IMR-90 (cell line): ENCODE measurements at regions not wholly inside any gene's neighbourhood (a gene's known extent, or its start where the extent isn't known, plus 50 kb on each side); places are given as distances from the start of the nearest gene placed in this dataset.

Experiments used
- ATAC-seq: fragments of 200-7000 bp; cut with Tn5 transposase; 2 replicates; pipeline ENCODE4 v1.9.1; 2020; ENCODE audit warnings: low read depth, mild to moderate bottlenecking, moderate library complexity
- BruUV-seq: library from RNA; stranded (reverse); fragments of 400-500 nt; replicated peaks from 2 replicates; lab custom pipeline; 2021; lab: Mats Ljungman, UMichigan
- CTCF ChIA-PET: fragments of 300-600 bp; formaldehyde crosslinking; extraction: SDS; loops from one replicate; lab custom pipeline; 2021; ENCODE audit warnings: antibody characterized with exemption; lab: Yijun Ruan, JAX
- POLR2A ChIA-PET: fragments of 300-600 bp; sonication (Branson Sonifier 250); formaldehyde crosslinking; loops from one replicate; lab custom pipeline; 2022; ENCODE audit warnings: antibody characterized with exemption; ENCODE audit not compliant: unreplicated experiment; lab: Charles Lee
- DNase-seq: peaks from one replicate; pipeline ENCODE4 v3.0.0; 2013
- H2AFZ ChIP-seq: replicated peaks from 2 replicates; pipeline ENCODE3; 2013; ENCODE audit warnings: low read length, mild to moderate bottlenecking; ENCODE audit not compliant: poor library complexity
- H2AK5ac ChIP-seq: 2 replicates; pipeline ENCODE4 v1.6.1; 2013; ENCODE audit warnings: low read depth, low read length, inconsistent platforms
- H2AK9ac ChIP-seq: replicated peaks from 2 replicates; pipeline ENCODE3; 2013; ENCODE audit warnings: mild to moderate bottlenecking, low read depth, low read length, moderate library complexity; ENCODE audit not compliant: poor library complexity
- H2BK120ac ChIP-seq: 2 replicates; pipeline ENCODE4 v1.6.1; 2013; ENCODE audit warnings: low read depth, low read length, inconsistent platforms
- H2BK15ac ChIP-seq: 3 replicates; pipeline ENCODE4 v1.6.1; 2013; ENCODE audit warnings: low read depth, low read length, inconsistent platforms
- H2BK20ac ChIP-seq: 2 replicates; pipeline ENCODE4 v1.6.1; 2013; ENCODE audit warnings: low read depth, mild to moderate bottlenecking, inconsistent platforms, low read length, moderate library complexity
- H2BK5ac ChIP-seq: 2 replicates; pipeline ENCODE4 v1.6.1; 2013; ENCODE audit warnings: mild to moderate bottlenecking, low read depth, low read length, inconsistent platforms; ENCODE audit not compliant: poor library complexity, severe bottlenecking
- H3K14ac ChIP-seq: replicated peaks from 2 replicates; pipeline ENCODE4 v1.6.1; 2013; ENCODE audit warnings: low read depth, low read length, inconsistent platforms
- H3K18ac ChIP-seq: 2 replicates; pipeline ENCODE4 v1.6.1; 2013; ENCODE audit warnings: low read depth, low read length, control low read depth
- H3K23ac ChIP-seq: 2 replicates; pipeline ENCODE4 v1.6.1; 2013; ENCODE audit warnings: low read depth, low read length, inconsistent platforms
- H3K27ac ChIP-seq: 2 replicates; pipeline ENCODE4 v1.5.1; 2013; ENCODE audit warnings: mild to moderate bottlenecking, control low read depth, low read length; ENCODE audit not compliant: insufficient read depth
- H3K27me3 ChIP-seq: 2 replicates; pipeline ENCODE4 v1.6.1; 2013; ENCODE audit warnings: low read length; ENCODE audit not compliant: control insufficient read depth, insufficient read depth
- H3K36me3 ChIP-seq: 2 replicates; pipeline ENCODE4 v1.6.1; 2013; ENCODE audit warnings: low read length, mixed read lengths; ENCODE audit not compliant: control insufficient read depth, insufficient read depth
- H3K4ac ChIP-seq: 2 replicates; pipeline ENCODE4 v1.6.1; 2013; ENCODE audit warnings: low read depth, low read length, inconsistent platforms
- H3K4me1 ChIP-seq: 2 replicates; pipeline ENCODE4 v1.6.1; 2013; ENCODE audit warnings: low read length, mixed read lengths; ENCODE audit not compliant: control insufficient read depth, insufficient read depth
- H3K4me2 ChIP-seq: 2 replicates; pipeline ENCODE4 v1.6.1; 2013; ENCODE audit warnings: low read depth, mild to moderate bottlenecking, control low read depth, low read length, moderate library complexity
- H3K4me3 ChIP-seq: 2 replicates; pipeline ENCODE4 v1.5.1; 2013; ENCODE audit warnings: low read depth, mild to moderate bottlenecking, control low read depth, low read length, moderate library complexity; ENCODE audit not compliant: insufficient read depth
- H3K56ac ChIP-seq: 2 replicates; pipeline ENCODE4 v1.6.1; 2013; ENCODE audit warnings: low read length, inconsistent platforms; ENCODE audit not compliant: insufficient read depth; ENCODE audit errors: extremely low read depth
- H3K79me1 ChIP-seq, 2 experiments: 2 replicates each; pipeline ENCODE4 v1.6.1; 2013; ENCODE audit warnings: low read length in 2 of 2, inconsistent platforms in 1 of 2, low read depth in 1 of 2
- H3K9ac ChIP-seq: 2 replicates; pipeline ENCODE4 v1.6.1; 2013; ENCODE audit warnings: low read depth, low read length, control low read depth
- H3K9me1 ChIP-seq: 2 replicates; pipeline ENCODE4 v1.6.1; 2013; ENCODE audit warnings: low read length, inconsistent platforms; ENCODE audit not compliant: insufficient read depth
- H3K9me3 ChIP-seq: 2 replicates; pipeline ENCODE4 v1.6.1; 2013; ENCODE audit warnings: low read length; ENCODE audit not compliant: control insufficient read depth, insufficient read depth
- H4K20me1 ChIP-seq: 2 replicates; pipeline ENCODE4 v1.6.1; 2013; ENCODE audit warnings: low read length, inconsistent platforms; ENCODE audit not compliant: insufficient read depth
- H4K5ac ChIP-seq: 2 replicates; pipeline ENCODE4 v1.6.1; 2013; ENCODE audit warnings: mild to moderate bottlenecking, low read depth, low read length, control low read depth
- H4K8ac ChIP-seq, 2 experiments: 2 replicates each; pipeline ENCODE4 v1.6.1; 2013; ENCODE audit warnings: low read depth in 2 of 2, low read length in 2 of 2, control low read depth in 1 of 2, inconsistent platforms in 1 of 2
- H4K91ac ChIP-seq: 2 replicates; pipeline ENCODE4 v1.6.1; 2013; ENCODE audit warnings: low read depth, low read length, inconsistent platforms; ENCODE audit not compliant: insufficient read depth
- CEBPB ChIP-seq: IDR thresholded peaks from 2 replicates; pipeline ENCODE4 v1.6.1; 2012; ENCODE audit warnings: low read depth, low read length, improper control_type of control experiment
- FOS ChIP-seq: fragments of 150-350 bp; IDR thresholded peaks from 2 replicates; pipeline ENCODE4 v1.6.1; 2016; ENCODE audit warnings: low read depth, low read length
- WGBS, 2 experiments: methylation state at CpG; one replicate each; pipeline versions ENCODE4 v1.1.5 to v1.1.7; 2013; ENCODE audit warnings: missing lambda C conversion rate in 2 of 2; ENCODE audit not compliant: insufficient read length in 1 of 2; ENCODE audit errors: extremely low coverage in 2 of 2; 5-methylcytosine and 5-hydroxymethylcytosine counted together
- dilution Hi-C: fragments of 300-500 bp; cut with HindIII; formaldehyde crosslinking; loops from one replicate; pipeline ENCODE4 v1.14.3; 2018; ENCODE audit warnings: low sequenced_read_pairs; ENCODE audit not compliant: unreplicated experiment
- in situ Hi-C: fragments of 300-500 bp; cut with MboI; formaldehyde crosslinking; loops from 3 replicates; pipeline ENCODE4 v1.14.3; 2019; ENCODE audit warnings: low sequenced_read_pairs, inconsistent platforms, mixed read lengths
- intact Hi-C: fragments of 100-400 bp; cut with micrococcal nuclease; formaldehyde crosslinking; loops from 2 replicates; pipeline ENCODE4 v1.10.0; 2022

GRCh38 chr9:118100529-118101419 lies 396.6 kb downstream of the TLR4 start:
- intact Hi-C loops, result no loop called here
- no peak overlapping the region for H4K8ac ChIP-seq

More at GRCh38 chr9:118100529-118101419, 396.6 kb downstream of the TLR4 start:
- H3K36me3 ChIP-seq, result no peaks in the 10 kb centered on the region
- dilution Hi-C loops, result no loop called here
- no peak overlapping the region for H3K4me3 ChIP-seq
- H2BK120ac ChIP-seq, result no peak overlapping the region
- TF ChIP-seq CEBPB (peak; percentile 30; the same call in 1 of the 2 replicates), FOS (no peak)
- ChIA-PET POLR2A (no interaction called here), CTCF (no interaction called here)
- H3K79me1 ChIP-seq, result no peaks in the 10 kb centered on the region
- no peaks in the 10 kb centered on the region for H3K4me1 ChIP-seq
- no peak overlapping the region for H3K4ac ChIP-seq
- no CpG with 5 or more reads among the region's 3 CpGs for WGBS, 2 experiments
- no peak overlapping the region for H3K23ac ChIP-seq
- ATAC-seq (no peak), DNase-seq (no peak)
- H4K20me1 ChIP-seq, result no peaks in the 10 kb centered on the region
- no peak overlapping the region for H3K4me2 ChIP-seq
- H2AK5ac ChIP-seq, result no peak overlapping the region
- H3K9me3 ChIP-seq, result peaks cover 5% of the 10 kb centered on the region; the same call in 1 of the 2 replicates
- BruUV-seq, result no TSS peak
- H3K9ac ChIP-seq, result no peak overlapping the region
- no peaks in the 10 kb centered on the region for H3K27me3 ChIP-seq
- H2AFZ ChIP-seq, result no peak overlapping the region
- no peak overlapping the region for H3K56ac ChIP-seq
- in situ Hi-C loops, result no loop called here
- no peak overlapping the region for H2BK5ac ChIP-seq
- H3K27ac ChIP-seq, result no peak overlapping the region
- no peak overlapping the region for H2BK20ac ChIP-seq
- H4K5ac ChIP-seq, result no peak overlapping the region
- H2AK9ac ChIP-seq, result no peak overlapping the region
- H4K91ac ChIP-seq, result no peak overlapping the region
- H3K18ac ChIP-seq, result no peak overlapping the region
- H2BK15ac ChIP-seq, result no peak overlapping the region
- H3K9me1 ChIP-seq, result no peaks in the 10 kb centered on the region
- H3K14ac ChIP-seq, result no peak overlapping the region
